Neural cell (in vitro differentiated cells): ENCODE measurements at regions not wholly inside any gene's neighbourhood (a gene's known extent, or its start where the extent isn't known, plus 50 kb on each side); places are given as distances from the start of the nearest gene placed in this dataset.

Experiments used
- EP300 ChIP-seq: fragments of 450-650 bp; conservative IDR thresholded peaks from 2 replicates; pipeline ENCODE4 v1.6.1; 2014; ENCODE audit warnings: antibody characterized with exemption, mild to moderate bottlenecking, moderate library complexity; ENCODE audit not compliant: poor library complexity, severe bottlenecking
- EZH2 ChIP-seq: fragments of 200-600, 300-800 bp; shearing (Covaris generic), sonication (generic); IDR thresholded peaks from 2 replicates; pipeline ENCODE4 v1.6.1; 2014; ENCODE audit warnings: antibody characterized with exemption, low read length, borderline replicate concordance, mild to moderate bottlenecking; ENCODE audit not compliant: insufficient read depth, poor library complexity, severe bottlenecking
- MXI1 ChIP-seq: fragments of 450-650 bp; conservative IDR thresholded peaks from 2 replicates; pipeline ENCODE4 v1.6.1; 2014; ENCODE audit warnings: antibody characterized with exemption, mild to moderate bottlenecking; ENCODE audit not compliant: poor library complexity, severe bottlenecking
- POLR2AphosphoS5 ChIP-seq: IDR thresholded peaks from 2 replicates; pipeline ENCODE4 v1.6.1; 2012
- RAD21 ChIP-seq: fragments of 450-650 bp; conservative IDR thresholded peaks from 2 replicates; pipeline ENCODE4 v1.6.1; 2014; ENCODE audit warnings: antibody characterized with exemption, mild to moderate bottlenecking, moderate library complexity
- TF ChIP-seq, protein P1 (sequence below): fragments of 450-650 bp; IDR thresholded peaks from 2 replicates; pipeline ENCODE4 v1.5.1; 2014; ENCODE audit warnings: antibody characterized with exemption, mild to moderate bottlenecking, moderate library complexity; ENCODE audit not compliant: poor library complexity, severe bottlenecking
- TF ChIP-seq, protein P2 (sequence below): IDR thresholded peaks from 2 replicates; pipeline ENCODE4 v1.6.1; 2012; ENCODE audit warnings: borderline replicate concordance

DNA sequence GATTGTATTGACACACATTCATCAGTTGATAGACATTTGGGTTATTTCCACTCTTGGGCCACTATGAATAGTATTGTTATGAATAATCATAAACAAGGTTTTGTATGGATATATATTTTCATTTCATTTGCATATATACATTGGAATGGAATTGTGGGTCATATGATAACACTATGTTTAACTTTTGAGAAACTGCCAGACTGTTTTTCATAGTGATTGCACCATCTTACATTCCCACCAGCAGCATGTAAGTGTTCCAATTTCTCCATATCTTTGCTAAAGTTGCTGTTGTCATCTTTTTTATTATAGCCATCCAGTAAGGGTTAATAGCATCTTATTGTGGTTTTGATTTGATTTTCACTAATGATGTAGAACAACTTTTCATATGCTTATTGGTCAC, 198.5 kb upstream of the PPFIA2 start:
- TF ChIP-seq RAD21 (no peak), POLR2AphosphoS5 (no peak), MXI1 (no peak), EP300 (no peak), EZH2 (no peak)
- TF ChIP-seq, protein P1, sequence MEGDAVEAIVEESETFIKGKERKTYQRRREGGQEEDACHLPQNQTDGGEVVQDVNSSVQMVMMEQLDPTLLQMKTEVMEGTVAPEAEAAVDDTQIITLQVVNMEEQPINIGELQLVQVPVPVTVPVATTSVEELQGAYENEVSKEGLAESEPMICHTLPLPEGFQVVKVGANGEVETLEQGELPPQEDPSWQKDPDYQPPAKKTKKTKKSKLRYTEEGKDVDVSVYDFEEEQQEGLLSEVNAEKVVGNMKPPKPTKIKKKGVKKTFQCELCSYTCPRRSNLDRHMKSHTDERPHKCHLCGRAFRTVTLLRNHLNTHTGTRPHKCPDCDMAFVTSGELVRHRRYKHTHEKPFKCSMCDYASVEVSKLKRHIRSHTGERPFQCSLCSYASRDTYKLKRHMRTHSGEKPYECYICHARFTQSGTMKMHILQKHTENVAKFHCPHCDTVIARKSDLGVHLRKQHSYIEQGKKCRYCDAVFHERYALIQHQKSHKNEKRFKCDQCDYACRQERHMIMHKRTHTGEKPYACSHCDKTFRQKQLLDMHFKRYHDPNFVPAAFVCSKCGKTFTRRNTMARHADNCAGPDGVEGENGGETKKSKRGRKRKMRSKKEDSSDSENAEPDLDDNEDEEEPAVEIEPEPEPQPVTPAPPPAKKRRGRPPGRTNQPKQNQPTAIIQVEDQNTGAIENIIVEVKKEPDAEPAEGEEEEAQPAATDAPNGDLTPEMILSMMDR, result no peak
- TF ChIP-seq, protein P2, sequence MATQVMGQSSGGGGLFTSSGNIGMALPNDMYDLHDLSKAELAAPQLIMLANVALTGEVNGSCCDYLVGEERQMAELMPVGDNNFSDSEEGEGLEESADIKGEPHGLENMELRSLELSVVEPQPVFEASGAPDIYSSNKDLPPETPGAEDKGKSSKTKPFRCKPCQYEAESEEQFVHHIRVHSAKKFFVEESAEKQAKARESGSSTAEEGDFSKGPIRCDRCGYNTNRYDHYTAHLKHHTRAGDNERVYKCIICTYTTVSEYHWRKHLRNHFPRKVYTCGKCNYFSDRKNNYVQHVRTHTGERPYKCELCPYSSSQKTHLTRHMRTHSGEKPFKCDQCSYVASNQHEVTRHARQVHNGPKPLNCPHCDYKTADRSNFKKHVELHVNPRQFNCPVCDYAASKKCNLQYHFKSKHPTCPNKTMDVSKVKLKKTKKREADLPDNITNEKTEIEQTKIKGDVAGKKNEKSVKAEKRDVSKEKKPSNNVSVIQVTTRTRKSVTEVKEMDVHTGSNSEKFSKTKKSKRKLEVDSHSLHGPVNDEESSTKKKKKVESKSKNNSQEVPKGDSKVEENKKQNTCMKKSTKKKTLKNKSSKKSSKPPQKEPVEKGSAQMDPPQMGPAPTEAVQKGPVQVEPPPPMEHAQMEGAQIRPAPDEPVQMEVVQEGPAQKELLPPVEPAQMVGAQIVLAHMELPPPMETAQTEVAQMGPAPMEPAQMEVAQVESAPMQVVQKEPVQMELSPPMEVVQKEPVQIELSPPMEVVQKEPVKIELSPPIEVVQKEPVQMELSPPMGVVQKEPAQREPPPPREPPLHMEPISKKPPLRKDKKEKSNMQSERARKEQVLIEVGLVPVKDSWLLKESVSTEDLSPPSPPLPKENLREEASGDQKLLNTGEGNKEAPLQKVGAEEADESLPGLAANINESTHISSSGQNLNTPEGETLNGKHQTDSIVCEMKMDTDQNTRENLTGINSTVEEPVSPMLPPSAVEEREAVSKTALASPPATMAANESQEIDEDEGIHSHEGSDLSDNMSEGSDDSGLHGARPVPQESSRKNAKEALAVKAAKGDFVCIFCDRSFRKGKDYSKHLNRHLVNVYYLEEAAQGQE, result no peak
